LNCaP clone FGC (cell line): ENCODE measurements at regions not wholly inside any gene's neighbourhood (a gene's known extent, or its start where the extent isn't known, plus 50 kb on each side); places are given as distances from the start of the nearest gene placed in this dataset.

Source experiments
- DNase-seq: peaks from one replicate; pipeline ENCODE4 v3.0.0-alpha.2; 2011; ENCODE audit warnings: low read depth
- H3K4me3 ChIP-seq: 2 replicates; pipeline ENCODE4 v1.5.1; 2011; ENCODE audit warnings: mild to moderate bottlenecking, low read depth, low read length, control low read depth
- CTCF ChIP-seq: IDR thresholded peaks from 2 replicates; pipeline ENCODE4 v1.5.1; 2012; ENCODE audit warnings: mild to moderate bottlenecking; ENCODE audit not compliant: control insufficient read depth, insufficient read depth; ENCODE audit errors: extremely low read depth

- no peak overlapping the region for H3K4me3 ChIP-seq
- DNase-seq, result no peak
- TF ChIP-seq CTCF, result no peak
Observed at GRCh38 chr3:89622063-89622700, 514.8 kb downstream of the EPHA3 start.

- H3K4me3 ChIP-seq, result no peak overlapping the region
- DNase-seq, result no peak
- no peak for TF ChIP-seq CTCF
Observed at GRCh38 chr3:89624494-89624893, 517.1 kb downstream of the EPHA3 start.

- no peak for TF ChIP-seq CTCF
- no peak for DNase-seq
- H3K4me3 ChIP-seq, result no peak overlapping the region
Observed at GRCh38 chr3:89625945-89626344, 518.5 kb downstream of the EPHA3 start.

GRCh38 chr3:89628856-89629670 is 521.6 kb downstream of the EPHA3 start:
- no peak for DNase-seq
- no peak for TF ChIP-seq CTCF
- no peak overlapping the region for H3K4me3 ChIP-seq

GRCh38 chr3:89635137-89635536 is 527.7 kb downstream of the EPHA3 start:
- no peak overlapping the region for H3K4me3 ChIP-seq
- DNase-seq, result no peak
- no peak for TF ChIP-seq CTCF

- TF ChIP-seq CTCF, result no peak
- DNase-seq, result no peak
- H3K4me3 ChIP-seq, result no peak overlapping the region
Observed at GRCh38 chr3:89644716-89645115, 537.3 kb downstream of the EPHA3 start.
